ENCODE measurements at regions not wholly inside any gene's neighbourhood (a gene's known extent, or its start where the extent isn't known, plus 50 kb on each side); places are given as distances from the start of the nearest gene placed in this dataset.

DNA sequence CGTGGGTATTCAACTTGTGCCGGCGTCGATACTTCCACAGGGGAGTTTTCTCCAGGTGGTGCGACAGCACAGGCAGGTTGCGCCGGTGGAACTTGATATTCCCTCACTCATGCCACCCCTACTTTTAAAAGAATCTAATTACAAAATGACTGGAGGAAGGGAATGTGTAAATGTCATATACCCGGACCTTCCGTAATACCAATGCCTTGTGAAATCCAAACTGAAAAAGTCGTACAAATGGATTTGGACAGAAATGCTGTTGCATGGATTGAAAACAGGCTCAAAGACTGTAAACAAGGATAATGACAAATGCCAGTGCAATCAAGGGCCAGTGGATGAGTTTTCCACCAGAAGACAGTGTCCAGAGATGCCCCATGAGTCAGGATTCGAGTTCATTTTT lies 235.3 kb upstream of the USP25 start:
- H2AFZ ChIP-seq (ENCODE audit: insufficient read depth, low read depth, low read length, poor library complexity, severe bottlenecking), result no peak overlapping the region
- no peaks in the 10 kb centered on the region for H3K36me3 Mint-ChIP-seq
- no peaks in the 10 kb centered on the region for H3K9me3 Mint-ChIP-seq
- TF ChIP-seq, protein P1, sequence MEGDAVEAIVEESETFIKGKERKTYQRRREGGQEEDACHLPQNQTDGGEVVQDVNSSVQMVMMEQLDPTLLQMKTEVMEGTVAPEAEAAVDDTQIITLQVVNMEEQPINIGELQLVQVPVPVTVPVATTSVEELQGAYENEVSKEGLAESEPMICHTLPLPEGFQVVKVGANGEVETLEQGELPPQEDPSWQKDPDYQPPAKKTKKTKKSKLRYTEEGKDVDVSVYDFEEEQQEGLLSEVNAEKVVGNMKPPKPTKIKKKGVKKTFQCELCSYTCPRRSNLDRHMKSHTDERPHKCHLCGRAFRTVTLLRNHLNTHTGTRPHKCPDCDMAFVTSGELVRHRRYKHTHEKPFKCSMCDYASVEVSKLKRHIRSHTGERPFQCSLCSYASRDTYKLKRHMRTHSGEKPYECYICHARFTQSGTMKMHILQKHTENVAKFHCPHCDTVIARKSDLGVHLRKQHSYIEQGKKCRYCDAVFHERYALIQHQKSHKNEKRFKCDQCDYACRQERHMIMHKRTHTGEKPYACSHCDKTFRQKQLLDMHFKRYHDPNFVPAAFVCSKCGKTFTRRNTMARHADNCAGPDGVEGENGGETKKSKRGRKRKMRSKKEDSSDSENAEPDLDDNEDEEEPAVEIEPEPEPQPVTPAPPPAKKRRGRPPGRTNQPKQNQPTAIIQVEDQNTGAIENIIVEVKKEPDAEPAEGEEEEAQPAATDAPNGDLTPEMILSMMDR (IDR thresholded peaks at IDR 0.05), result no peak
- WGBS (ENCODE audit: insufficient coverage), result 94% methylated on average over 4 of the region's 11 CpGs
- no peaks in the 10 kb centered on the region for H3K27me3 Mint-ChIP-seq (ENCODE audit: low read depth in 3 of 3)
- no peaks in the 10 kb centered on the region for H4K20me1 ChIP-seq (ENCODE audit: insufficient read depth, low read length)
- H3K4me3 ChIP-seq (replicated peaks in 1 of 3; ENCODE audit: low read depth in 2 of 3, low read length in 3 of 3), result no peak overlapping the region
- no peaks in the 10 kb centered on the region for H3K79me2 ChIP-seq (ENCODE audit: insufficient read depth, low read length)
- no peaks in the 10 kb centered on the region for H3K36me3 ChIP-seq (replicated peaks in 1 of 2; ENCODE audit: control insufficient read depth in 1 of 2, insufficient read depth in 2 of 2, low read length in 2 of 2)
- H3K27ac Mint-ChIP-seq, result no peak overlapping the region
- no peaks in the 10 kb centered on the region for H3K27me3 ChIP-seq (ENCODE audit: control insufficient read depth in 2 of 2, insufficient read depth in 2 of 2, low read length in 2 of 2)
- H3K4me3 Mint-ChIP-seq, result no peak overlapping the region
- no peak overlapping the region for H3K9ac ChIP-seq (ENCODE audit: insufficient read depth, low read length, poor library complexity, severe bottlenecking)
- intact Hi-C loops (cut with micrococcal nuclease), result no loop called here
- H3K4me1 ChIP-seq (ENCODE audit: control insufficient read depth in 1 of 2, insufficient read depth in 2 of 2, low read length in 2 of 2), result peaks cover 15 to 19% of the 10 kb centered on the region in 2 donors
- no peak for DNase-seq
- no peak overlapping the region for H3K27ac ChIP-seq (ENCODE audit: low read depth in 1 of 2, low read length in 2 of 2)
- H3K4me1 Mint-ChIP-seq, result peaks cover 11% of the 10 kb centered on the region
- H3K4me2 ChIP-seq (replicated peaks; ENCODE audit: extremely low read depth, low read length, poor library complexity, severe bottlenecking), result no peak overlapping the region
- no peaks in the 10 kb centered on the region for H3K9me3 ChIP-seq (replicated peaks in 1 of 2; ENCODE audit: control insufficient read depth in 1 of 2, insufficient read depth in 1 of 2, low read length in 2 of 2)

DNA sequence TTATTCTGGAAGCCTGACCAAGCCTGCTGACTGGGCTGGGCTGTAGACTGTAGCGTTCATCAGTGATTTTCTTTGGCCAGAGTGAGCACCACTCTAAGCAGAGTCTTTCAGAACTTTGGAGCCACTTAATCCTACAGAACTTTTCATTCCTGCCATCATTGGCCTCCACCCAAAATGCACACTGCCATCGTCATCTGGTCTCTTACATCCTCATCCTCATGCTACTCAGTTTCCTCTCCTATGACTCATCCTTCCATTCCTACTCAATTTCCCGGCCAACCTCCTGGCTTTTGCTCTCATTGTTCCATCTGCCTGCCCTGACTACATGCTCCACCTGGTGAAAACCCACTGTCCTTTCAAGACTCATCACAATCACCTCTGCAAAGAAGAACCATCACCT lies 233.8 kb upstream of the USP25 start:
- 62% methylated on average over 3 of the region's 3 CpGs for WGBS (ENCODE audit: insufficient coverage)
- no peak overlapping the region for H3K27ac Mint-ChIP-seq
- H3K4me3 ChIP-seq (replicated peaks in 1 of 3; ENCODE audit: low read depth in 2 of 3, low read length in 3 of 3), result no peak overlapping the region
- intact Hi-C loops (cut with micrococcal nuclease), result no loop called here
- H3K27me3 Mint-ChIP-seq (ENCODE audit: low read depth in 3 of 3), result no peaks in the 10 kb centered on the region
- H3K9me3 Mint-ChIP-seq, result no peaks in the 10 kb centered on the region
- no peak overlapping the region for H2AFZ ChIP-seq (ENCODE audit: insufficient read depth, low read depth, low read length, poor library complexity, severe bottlenecking)
- no peaks in the 10 kb centered on the region for H3K9me3 ChIP-seq (replicated peaks in 1 of 2; ENCODE audit: control insufficient read depth in 1 of 2, insufficient read depth in 1 of 2, low read length in 2 of 2)
- H3K4me1 ChIP-seq (ENCODE audit: control insufficient read depth in 1 of 2, insufficient read depth in 2 of 2, low read length in 2 of 2), result peaks cover 15 to 19% of the 10 kb centered on the region in 2 donors
- no peak overlapping the region for H3K4me3 Mint-ChIP-seq
- peaks cover 8% of the 10 kb centered on the region for H3K4me1 Mint-ChIP-seq
- no peaks in the 10 kb centered on the region for H3K36me3 Mint-ChIP-seq
- no peak overlapping the region for H3K27ac ChIP-seq (ENCODE audit: low read depth in 1 of 2, low read length in 2 of 2)
- H3K9ac ChIP-seq (ENCODE audit: insufficient read depth, low read length, poor library complexity, severe bottlenecking), result no peak overlapping the region
- H3K79me2 ChIP-seq (ENCODE audit: insufficient read depth, low read length), result no peaks in the 10 kb centered on the region
- TF ChIP-seq, protein P1 (IDR thresholded peaks at IDR 0.05), result no peak
- no peaks in the 10 kb centered on the region for H4K20me1 ChIP-seq (ENCODE audit: insufficient read depth, low read length)
- no peaks in the 10 kb centered on the region for H3K27me3 ChIP-seq (ENCODE audit: control insufficient read depth in 2 of 2, insufficient read depth in 2 of 2, low read length in 2 of 2)
- no peak overlapping the region for H3K4me2 ChIP-seq (replicated peaks; ENCODE audit: extremely low read depth, low read length, poor library complexity, severe bottlenecking)
- H3K36me3 ChIP-seq (replicated peaks in 1 of 2; ENCODE audit: control insufficient read depth in 1 of 2, insufficient read depth in 2 of 2, low read length in 2 of 2), result no peaks in the 10 kb centered on the region
- peak in 1 of 3 donors; percentile 13 for DNase-seq

Measured in CD14-positive monocyte (primary cell).